SU-DHL-6 (cell line): ENCODE measurements at regions not wholly inside any gene's neighbourhood (a gene's known extent, or its start where the extent isn't known, plus 50 kb on each side); places are given as distances from the start of the nearest gene placed in this dataset.

ENCODE experiments used
- EZH2phosphoT487 ChIP-seq: fragments of 200-600 bp; sonication (generic), shearing (Covaris generic); conservative IDR thresholded peaks from 2 replicates; pipeline ENCODE4 v1.6.1; 2018; ENCODE audit warnings: mild to moderate bottlenecking, antibody characterized with exemption, low read length, moderate library complexity, mixed read lengths
- TF ChIP-seq, protein P1 (sequence below): fragments of 200-600 bp; sonication (generic); IDR thresholded peaks from one replicate; pipeline ENCODE4 v1.5.1; 2017; ENCODE audit warnings: antibody characterized with exemption, mild to moderate bottlenecking, low read length, moderate library complexity; ENCODE audit not compliant: insufficient read depth, poor library complexity, severe bottlenecking

DNA sequence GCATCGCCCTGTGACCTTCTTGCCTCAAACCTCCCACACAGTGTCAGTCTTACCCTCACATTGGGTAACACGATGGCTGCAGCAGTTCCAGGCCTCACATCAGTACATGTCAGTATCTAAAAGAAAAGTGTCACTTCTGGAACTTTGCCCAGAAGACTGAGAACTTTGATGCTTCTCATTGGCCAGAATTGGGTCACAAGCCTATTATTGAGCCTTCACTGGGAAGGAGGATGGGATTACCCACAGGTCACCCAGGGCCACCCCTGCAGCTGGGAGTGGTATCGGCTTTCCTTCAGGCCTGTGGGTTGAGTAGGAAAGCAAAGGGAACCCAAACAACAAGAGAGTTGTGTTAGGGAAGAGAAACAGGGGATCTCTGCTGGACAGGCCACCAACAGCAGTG is 111.5 kb downstream of the NPY start:
- TF ChIP-seq, protein P1, sequence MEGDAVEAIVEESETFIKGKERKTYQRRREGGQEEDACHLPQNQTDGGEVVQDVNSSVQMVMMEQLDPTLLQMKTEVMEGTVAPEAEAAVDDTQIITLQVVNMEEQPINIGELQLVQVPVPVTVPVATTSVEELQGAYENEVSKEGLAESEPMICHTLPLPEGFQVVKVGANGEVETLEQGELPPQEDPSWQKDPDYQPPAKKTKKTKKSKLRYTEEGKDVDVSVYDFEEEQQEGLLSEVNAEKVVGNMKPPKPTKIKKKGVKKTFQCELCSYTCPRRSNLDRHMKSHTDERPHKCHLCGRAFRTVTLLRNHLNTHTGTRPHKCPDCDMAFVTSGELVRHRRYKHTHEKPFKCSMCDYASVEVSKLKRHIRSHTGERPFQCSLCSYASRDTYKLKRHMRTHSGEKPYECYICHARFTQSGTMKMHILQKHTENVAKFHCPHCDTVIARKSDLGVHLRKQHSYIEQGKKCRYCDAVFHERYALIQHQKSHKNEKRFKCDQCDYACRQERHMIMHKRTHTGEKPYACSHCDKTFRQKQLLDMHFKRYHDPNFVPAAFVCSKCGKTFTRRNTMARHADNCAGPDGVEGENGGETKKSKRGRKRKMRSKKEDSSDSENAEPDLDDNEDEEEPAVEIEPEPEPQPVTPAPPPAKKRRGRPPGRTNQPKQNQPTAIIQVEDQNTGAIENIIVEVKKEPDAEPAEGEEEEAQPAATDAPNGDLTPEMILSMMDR: no peak
- TF ChIP-seq EZH2phosphoT487: no peak
